ENCODE measurements at regions not wholly inside any gene's neighbourhood (a gene's known extent, or its start where the extent isn't known, plus 50 kb on each side); places are given as distances from the start of the nearest gene placed in this dataset.

DNA sequence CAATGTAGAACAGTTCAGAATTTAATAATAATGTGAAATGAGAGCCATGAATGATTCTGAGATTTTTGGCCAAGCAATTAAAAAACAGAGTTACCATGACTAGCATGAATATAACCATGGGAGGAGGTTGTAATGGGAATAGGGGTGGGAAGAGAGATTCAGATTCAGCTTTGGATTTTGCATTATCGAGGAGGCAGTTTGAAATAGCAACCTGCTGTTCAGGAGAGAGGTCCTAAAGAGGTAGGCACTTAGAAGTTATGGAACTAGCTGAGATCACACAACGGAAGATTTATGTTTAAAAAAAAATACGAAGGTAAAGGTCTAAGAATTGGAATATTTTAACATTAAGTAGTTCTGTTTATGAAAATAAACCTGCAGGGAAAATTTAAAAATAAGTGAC is 124.4 kb upstream of the TECRL start:
- TF ChIP-seq, protein P1, sequence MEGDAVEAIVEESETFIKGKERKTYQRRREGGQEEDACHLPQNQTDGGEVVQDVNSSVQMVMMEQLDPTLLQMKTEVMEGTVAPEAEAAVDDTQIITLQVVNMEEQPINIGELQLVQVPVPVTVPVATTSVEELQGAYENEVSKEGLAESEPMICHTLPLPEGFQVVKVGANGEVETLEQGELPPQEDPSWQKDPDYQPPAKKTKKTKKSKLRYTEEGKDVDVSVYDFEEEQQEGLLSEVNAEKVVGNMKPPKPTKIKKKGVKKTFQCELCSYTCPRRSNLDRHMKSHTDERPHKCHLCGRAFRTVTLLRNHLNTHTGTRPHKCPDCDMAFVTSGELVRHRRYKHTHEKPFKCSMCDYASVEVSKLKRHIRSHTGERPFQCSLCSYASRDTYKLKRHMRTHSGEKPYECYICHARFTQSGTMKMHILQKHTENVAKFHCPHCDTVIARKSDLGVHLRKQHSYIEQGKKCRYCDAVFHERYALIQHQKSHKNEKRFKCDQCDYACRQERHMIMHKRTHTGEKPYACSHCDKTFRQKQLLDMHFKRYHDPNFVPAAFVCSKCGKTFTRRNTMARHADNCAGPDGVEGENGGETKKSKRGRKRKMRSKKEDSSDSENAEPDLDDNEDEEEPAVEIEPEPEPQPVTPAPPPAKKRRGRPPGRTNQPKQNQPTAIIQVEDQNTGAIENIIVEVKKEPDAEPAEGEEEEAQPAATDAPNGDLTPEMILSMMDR (conservative IDR thresholded peaks at IDR 0.05) = no peak
- TF ChIP-seq ZFX (IDR thresholded peaks at IDR 0.05) = no peak
